GM19239 (cell line): ENCODE measurements at regions not wholly inside any gene's neighbourhood (a gene's known extent, or its start where the extent isn't known, plus 50 kb on each side); places are given as distances from the start of the nearest gene placed in this dataset.

ENCODE experiments used
- DNase-seq: peaks from one replicate; pipeline ENCODE4 v3.0.0; 2011; ENCODE audit warnings: low spot score; ENCODE audit not compliant: insufficient read length
- FAIRE-seq: peaks from 2 replicates; lab custom pipeline; 2011; peaks lifted over from hg19 to GRCh38; lab: Jason Lieb, UNC

DNA sequence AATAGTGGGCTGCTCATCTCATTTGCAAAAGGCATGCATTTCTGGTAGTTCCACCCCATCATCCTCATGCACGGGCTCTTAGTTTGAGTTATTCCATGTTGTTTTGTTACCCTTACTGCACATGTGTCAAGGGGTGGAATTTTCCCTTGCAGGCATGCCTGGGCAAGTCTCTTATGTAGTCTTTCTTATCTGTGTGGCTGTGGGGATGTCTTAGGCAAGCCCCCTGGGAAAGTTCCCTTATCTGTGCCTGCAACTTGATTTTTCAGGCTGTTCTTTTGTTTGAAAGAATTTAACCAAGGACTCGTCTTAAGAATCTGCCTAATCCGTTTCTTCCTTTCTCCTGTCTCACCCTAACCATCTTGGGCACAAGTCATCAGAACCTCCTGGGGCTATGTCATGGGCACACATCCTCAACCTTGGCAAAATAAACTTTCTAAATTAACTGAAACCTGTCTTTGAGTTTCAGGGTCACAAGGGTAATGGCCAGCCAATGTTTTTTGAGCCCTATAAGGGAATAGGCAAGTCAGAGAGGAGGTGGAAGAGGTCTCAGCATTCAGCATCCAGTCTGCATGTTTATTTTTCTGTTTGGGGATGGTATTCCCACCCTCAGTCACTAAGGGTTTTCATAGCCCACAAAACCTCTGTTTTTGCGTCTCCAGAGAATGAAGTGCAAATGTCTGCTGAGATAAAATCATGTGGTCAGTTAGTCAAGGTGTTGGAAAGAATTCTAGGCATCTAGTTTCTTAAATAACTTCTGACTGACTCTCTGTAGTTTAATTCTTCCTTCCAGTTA, 579.7 kb downstream of the PLA2G4A start:
- FAIRE-seq, result peak; percentile 47

GRCh38 chr1:187409341-187409740, 580.6 kb downstream of the PLA2G4A start:
- FAIRE-seq, result no peak
- DNase-seq, result no peak

More for the DNA sequence above, 579.7 kb downstream of the PLA2G4A start:
- no peak for DNase-seq

- FAIRE-seq (no peak), DNase-seq (no peak)
Measured at GRCh38 chr1:187411118-187411517, 582.4 kb downstream of the PLA2G4A start.

DNA sequence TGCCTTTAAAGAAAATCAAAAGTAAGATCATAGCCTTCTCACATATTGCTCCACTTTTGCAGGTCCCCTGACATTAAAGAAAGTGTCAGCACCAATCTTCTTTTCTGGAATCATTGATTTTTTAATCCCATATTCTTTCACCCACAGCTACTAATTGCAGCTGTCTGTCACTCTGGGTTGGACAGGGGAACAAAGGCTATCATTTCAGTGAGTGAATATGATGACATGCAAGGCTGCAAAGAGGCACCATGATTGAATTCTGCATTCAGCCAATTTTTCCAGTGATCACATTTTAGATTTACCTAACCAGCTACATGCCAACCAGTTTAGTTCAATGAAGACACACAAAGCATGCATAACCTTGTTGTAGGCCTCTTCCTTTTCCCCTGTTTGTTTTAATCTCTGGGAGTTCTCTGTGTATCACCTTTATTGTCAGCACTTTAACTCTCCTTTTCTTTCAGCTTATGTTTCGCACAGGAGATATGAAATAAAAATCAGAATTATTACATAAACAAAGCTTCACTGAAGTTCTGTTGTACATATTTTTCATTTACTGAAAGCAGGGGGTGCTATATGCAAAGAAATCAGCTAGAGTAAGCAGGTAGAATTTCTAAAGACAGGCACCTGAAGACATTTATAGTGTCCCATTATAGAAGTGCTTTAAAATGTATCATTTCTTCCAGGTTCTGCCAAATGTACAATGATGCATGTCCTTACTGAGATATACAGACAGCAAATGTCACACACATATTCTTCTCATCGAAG, 584.8 kb downstream of the PLA2G4A start:
- no peak for DNase-seq
- FAIRE-seq, result no peak

DNA sequence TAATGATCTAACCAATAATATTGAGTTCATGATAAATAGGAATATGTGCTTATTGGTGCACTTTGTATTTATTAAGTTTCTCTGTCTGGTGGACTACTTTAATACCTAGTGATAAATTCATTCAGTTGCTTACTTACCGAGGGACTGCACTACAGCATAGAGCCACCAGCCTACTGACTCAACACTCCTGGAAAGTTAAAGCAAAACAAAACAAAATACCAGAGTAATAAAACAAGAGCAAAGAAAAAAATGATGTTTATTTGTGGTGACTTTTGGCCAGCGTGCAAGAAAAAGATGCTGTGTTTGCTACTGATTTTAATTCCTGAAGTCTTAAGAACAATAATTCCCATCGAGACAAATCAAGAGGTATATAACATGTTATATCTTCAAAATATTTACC, 586.3 kb downstream of the PLA2G4A start:
- FAIRE-seq, result no peak

DNA sequence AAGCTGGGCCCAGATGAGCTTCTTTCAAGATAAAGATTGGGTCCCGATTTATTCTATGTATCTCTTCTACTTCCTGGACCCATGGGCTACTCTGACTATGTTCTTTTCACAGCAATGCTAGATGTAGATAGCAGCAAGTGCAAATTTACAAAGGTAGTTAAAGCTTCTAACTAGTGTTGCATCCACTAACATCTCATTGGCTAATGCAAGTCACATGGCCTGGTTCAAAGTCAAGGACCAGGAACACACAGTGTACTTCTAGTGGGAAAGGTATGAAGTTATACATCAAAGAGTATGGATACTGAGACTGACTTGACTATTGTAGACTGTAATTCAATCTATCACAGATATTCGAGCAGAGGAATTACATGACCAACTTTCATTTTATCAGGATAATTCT, 588.8 kb downstream of the PLA2G4A start:
- DNase-seq (no peak), FAIRE-seq (no peak)

More for the DNA sequence above, 586.3 kb downstream of the PLA2G4A start:
- no peak for DNase-seq

GRCh38 chr1:187433598-187433997, 604.8 kb downstream of the PLA2G4A start:
- FAIRE-seq (no peak), DNase-seq (no peak)

- FAIRE-seq, result no peak
- no peak for DNase-seq
Measured at GRCh38 chr1:187442603-187443002, 613.9 kb downstream of the PLA2G4A start.

- FAIRE-seq (no peak), DNase-seq (no peak)
Measured at GRCh38 chr1:187443939-187444338, 615.2 kb downstream of the PLA2G4A start.

GRCh38 chr1:187445066-187445465, 616.3 kb downstream of the PLA2G4A start:
- DNase-seq (no peak), FAIRE-seq (no peak)

DNA sequence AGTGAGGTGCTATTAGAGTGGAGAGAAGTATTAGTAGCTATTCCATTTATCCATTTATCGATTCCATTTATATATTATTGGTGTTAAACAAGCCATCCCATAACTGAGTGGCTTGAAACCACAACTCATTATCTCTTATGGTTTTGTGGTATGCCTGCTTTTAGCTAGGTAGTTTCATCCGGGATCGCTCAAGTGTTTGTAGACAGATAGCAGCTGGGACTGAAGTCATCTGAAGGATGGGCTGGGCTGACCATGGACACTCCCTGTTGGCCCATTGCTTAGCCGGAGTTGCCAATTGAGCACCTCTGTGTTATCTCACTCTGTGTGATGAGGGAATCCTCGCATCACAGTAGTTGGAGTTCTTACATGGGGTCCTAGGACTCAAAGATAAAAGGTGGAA, 622.5 kb downstream of the PLA2G4A start:
- FAIRE-seq (no peak), DNase-seq (no peak)

- DNase-seq, result no peak
- no peak for FAIRE-seq
Measured at GRCh38 chr1:187454010-187454409, 625.3 kb downstream of the PLA2G4A start.

GRCh38 chr1:187456446-187456845, 627.7 kb downstream of the PLA2G4A start:
- FAIRE-seq, result no peak
- DNase-seq, result no peak

DNA sequence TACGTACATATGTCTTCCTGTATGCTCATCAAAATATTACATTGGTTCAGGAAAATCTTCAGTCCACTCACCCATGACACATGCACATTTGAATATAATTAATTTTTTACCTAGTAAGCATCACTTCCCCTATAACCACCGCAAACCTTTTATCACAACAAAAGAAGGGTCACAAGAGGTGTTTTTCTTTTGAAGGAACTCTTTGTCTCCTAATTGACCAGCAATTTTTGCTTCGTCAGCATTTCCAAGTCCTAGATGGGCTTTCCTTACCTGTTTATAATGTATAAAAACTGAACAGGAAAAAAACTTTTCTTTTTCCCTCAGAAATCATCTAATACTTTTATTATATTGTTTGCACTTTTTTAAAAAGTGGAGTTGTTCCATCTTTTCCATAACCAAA, 631.3 kb downstream of the PLA2G4A start:
- DNase-seq (no peak), FAIRE-seq (no peak)

DNA sequence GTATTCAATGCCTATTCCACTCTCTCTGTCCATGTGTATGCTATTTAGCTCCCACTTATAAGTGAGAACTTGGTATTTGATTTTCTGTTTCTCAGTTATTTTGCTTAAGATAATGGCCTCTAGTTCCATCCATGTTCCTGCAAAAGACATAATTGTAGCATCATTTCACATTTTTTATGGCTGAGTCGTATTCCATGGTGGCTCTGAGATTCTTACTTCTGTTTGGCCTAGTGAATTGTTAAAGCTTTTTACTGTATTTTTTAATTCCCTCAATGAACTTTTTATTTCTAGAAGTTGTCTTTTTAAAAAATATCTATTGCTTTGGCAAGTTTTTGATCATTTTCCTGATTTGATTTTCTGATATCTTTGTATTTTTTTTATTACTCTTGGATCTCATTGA, 635.6 kb downstream of the PLA2G4A start:
- no peak for DNase-seq
- no peak for FAIRE-seq

DNA sequence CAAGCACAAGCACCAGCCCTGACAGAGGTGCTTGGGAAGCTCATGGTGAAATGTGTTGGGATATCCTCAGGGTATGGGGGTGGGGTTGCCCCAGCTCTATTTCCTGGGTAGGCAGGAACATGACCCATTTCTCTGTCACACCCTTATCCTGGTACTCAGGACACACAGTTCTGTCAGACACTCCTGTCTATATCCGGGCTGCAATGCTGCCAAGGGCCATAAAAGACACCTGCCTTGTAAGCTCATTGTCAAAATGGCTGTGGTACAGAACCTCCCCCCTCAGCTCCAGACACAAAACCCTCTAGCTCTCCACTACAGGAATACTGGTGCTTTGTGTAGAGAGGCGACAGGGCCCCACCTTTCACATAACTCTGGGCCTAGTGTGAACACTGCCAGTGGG, 636.7 kb downstream of the PLA2G4A start:
- FAIRE-seq (no peak), DNase-seq (no peak)

DNA sequence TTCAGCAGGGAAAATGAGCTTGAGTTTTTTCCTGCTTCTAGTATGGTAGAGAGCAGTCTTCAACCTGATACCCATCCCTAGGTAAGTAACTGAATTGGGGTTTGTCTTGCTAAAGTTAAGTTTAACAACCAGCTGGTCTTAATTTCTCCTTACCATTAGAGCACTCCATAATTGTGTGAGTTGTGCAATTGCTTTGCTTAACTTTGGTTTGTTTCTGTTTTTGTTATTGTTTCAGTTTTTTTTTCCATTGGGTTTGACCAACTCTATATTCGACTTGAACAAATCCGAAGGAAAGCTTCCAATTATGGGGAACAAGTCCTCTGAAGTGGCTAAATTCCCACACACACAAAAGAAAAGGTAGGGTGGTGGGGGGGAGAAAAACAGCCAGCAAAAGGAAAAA, 641.1 kb downstream of the PLA2G4A start:
- FAIRE-seq, result no peak
- DNase-seq, result no peak

GRCh38 chr1:187471555-187471954, 642.8 kb downstream of the PLA2G4A start:
- DNase-seq, result no peak
- FAIRE-seq, result no peak

DNA sequence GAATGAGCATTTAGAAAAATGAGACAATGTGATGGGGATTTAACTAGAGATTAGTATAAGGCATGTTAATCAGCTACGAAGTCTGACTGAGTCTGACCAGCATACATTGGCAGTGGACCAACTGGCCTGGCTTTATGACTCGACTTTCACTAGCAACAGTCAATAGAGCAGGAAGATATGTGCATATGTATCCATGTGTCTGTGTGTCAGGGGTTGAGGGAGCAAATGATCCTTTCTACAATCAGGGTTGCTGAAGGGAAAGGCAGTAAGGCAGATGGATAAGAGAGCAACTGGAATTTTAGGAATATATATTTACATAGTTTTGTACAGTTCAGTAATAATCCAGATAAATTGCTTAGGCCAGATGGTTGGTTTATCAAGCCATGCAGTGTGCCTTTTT, 645.6 kb downstream of the PLA2G4A start:
- FAIRE-seq, result no peak
- no peak for DNase-seq

GRCh38 chr1:187476671-187477070, 647.9 kb downstream of the PLA2G4A start:
- FAIRE-seq, result no peak
- no peak for DNase-seq

DNA sequence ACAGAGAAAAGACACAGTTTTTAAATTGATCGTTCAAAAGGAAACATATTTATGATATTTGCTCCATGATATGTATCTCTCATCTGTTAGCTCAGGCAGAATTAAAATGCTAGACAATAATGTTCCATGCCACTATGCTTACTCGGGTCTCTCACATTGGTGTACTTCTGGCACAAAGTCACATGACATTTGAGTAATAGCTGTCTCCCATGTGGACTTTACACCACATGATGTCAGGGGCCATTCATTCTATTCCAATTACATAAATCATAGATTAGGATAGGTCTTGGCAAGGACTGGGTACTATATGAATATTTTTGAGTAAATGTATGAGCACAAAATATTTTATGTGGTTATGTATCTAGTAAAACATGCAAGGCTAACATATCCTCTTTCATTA, 648.4 kb downstream of the PLA2G4A start:
- DNase-seq (no peak), FAIRE-seq (no peak)

GRCh38 chr1:187477535-187477934, 648.8 kb downstream of the PLA2G4A start:
- FAIRE-seq (no peak), DNase-seq (no peak)
